Ectodermal cell (in vitro differentiated cells): ENCODE measurements at regions not wholly inside any gene's neighbourhood (a gene's known extent, or its start where the extent isn't known, plus 50 kb on each side); places are given as distances from the start of the nearest gene placed in this dataset.

ENCODE experiments used
- H3K27ac ChIP-seq: 2 replicates; pipeline ENCODE4 v1.7.0; 2013; ENCODE audit warnings: mild to moderate bottlenecking, low read depth, low read length; ENCODE audit not compliant: insufficient read depth, poor library complexity, severe bottlenecking
- H3K27me3 ChIP-seq: 2 replicates; pipeline ENCODE4 v1.7.0; 2013; ENCODE audit warnings: mild to moderate bottlenecking, low read length; ENCODE audit not compliant: insufficient read depth, control insufficient read depth, poor library complexity, severe bottlenecking
- H3K36me3 ChIP-seq: one replicate; pipeline ENCODE4 v1.7.0; 2013; ENCODE audit warnings: low read length; ENCODE audit not compliant: control insufficient read depth, insufficient read depth
- H3K4me1 ChIP-seq: one replicate; pipeline ENCODE4 v1.7.0; 2013; ENCODE audit warnings: low read length; ENCODE audit not compliant: control insufficient read depth, insufficient read depth
- H3K4me3 ChIP-seq: 2 replicates; pipeline ENCODE4 v1.7.0; 2013; ENCODE audit warnings: low read depth, low read length, control low read depth; ENCODE audit not compliant: insufficient read depth
- H3K9me3 ChIP-seq: 2 replicates; pipeline ENCODE4 v1.7.0; 2013; ENCODE audit warnings: mild to moderate bottlenecking, low read length, moderate library complexity; ENCODE audit not compliant: control insufficient read depth
- WGBS, 2 experiments: methylation state at CpG; one replicate each; pipeline ENCODE4 v1.1.7; 2013; ENCODE audit warnings: missing lambda C conversion rate in 2 of 2; 5-methylcytosine and 5-hydroxymethylcytosine counted together

DNA sequence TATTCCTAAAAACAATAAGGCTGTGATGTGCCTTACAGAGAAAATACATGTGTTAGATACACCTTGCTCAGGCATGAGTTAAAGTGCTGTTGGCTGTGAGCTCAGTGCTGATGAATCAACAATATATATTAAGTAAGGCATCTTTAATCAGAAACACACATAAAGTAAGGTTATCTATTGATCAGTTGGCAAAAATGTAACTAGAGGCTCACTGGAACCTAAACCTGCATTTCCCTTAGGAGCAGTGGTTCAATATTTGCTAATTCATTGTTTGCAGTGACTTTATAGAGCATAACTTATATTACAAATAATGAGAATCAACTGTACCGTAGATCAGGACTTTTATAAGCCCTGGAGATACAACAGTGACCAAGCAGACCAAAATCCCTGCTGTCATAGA is 77.0 kb upstream of the CYP1B1 start:
- Histone ChIP-seq H3K4me3 (no peak overlapping the region), H3K36me3 (no peaks in the 10 kb centered on the region), H3K27ac (no peak overlapping the region), H3K27me3 (no peaks in the 10 kb centered on the region), H3K9me3 (no peaks in the 10 kb centered on the region), H3K4me1 (no peaks in the 10 kb centered on the region)
- 100% methylated on average over 1 of the region's 1 CpG; no CpG with 5 or more reads in 1 of the 2 experiments for WGBS, 2 experiments

DNA sequence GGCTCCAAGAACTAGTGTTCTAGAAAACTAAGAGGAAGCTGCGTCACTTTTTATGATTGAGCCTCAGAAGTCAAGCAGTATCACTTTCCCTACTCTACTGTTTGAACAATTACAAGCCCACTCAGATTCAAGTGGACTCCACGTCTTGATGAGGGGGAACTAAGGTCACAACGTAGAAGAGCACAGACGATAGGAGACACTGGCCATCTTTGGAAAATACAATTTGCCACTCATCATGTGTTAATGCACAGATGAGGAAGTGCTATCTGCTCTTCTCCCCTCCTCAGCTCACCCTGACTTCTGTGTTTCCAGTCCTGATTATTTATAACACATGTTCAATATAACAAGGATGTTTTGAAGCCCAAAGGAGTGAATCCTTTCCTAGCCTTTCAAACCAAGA is 76.1 kb upstream of the CYP1B1 start:
- no peaks in the 10 kb centered on the region for H3K9me3 ChIP-seq
- H3K27ac ChIP-seq, result no peak overlapping the region
- no peaks in the 10 kb centered on the region for H3K36me3 ChIP-seq
- no peaks in the 10 kb centered on the region for H3K4me1 ChIP-seq
- WGBS, 2 experiments, result 93 to 95% methylated on average over 4 of the region's 4 CpGs
- H3K4me3 ChIP-seq, result no peak overlapping the region
- no peaks in the 10 kb centered on the region for H3K27me3 ChIP-seq

DNA sequence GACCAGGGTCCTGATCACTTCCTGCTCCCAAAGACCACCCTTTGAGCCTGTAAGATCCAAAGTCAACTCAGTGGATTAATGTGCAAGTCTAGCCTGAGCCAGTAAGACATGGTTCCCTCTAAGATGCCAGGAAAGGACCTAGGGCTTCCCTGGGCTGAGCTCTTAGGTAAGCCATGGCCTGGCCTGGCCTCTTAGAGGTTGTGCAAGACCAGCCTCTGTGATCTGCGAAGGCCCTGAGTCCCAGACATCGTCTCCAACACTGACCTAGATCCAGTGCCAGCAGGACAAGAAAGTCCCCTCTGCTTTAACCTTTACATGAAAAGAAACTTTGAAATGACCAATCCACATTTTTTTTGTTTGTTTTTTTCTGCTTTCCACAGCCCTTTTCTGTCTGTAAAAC is 73.6 kb upstream of the CYP1B1 start:
- no peaks in the 10 kb centered on the region for H3K4me1 ChIP-seq
- WGBS, 2 experiments, result 89 to 92% methylated on average over 2 of the region's 2 CpGs
- H3K4me3 ChIP-seq, result no peak overlapping the region
- no peaks in the 10 kb centered on the region for H3K36me3 ChIP-seq
- no peak overlapping the region for H3K27ac ChIP-seq
- no peaks in the 10 kb centered on the region for H3K27me3 ChIP-seq
- no peaks in the 10 kb centered on the region for H3K9me3 ChIP-seq

DNA sequence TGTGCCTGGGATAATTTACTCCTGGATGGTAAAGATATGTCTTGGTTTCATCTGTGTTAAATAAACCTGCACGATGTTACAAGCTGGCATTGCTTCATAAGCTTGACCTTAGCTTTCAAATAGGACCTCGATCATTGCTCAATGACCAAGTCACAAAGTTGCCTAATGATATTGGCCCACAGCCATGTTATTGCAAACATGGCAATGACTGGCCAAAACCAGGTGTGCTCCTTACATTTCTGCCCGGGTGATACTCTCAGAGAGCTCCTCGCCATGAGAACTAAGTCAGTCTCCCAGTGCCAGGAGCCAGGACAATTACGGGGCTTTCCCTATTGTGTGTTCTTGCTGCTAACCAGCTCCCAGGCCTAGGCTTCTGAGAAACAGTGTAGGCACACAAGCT is 72.5 kb upstream of the CYP1B1 start:
- 83 to 86% methylated on average over 5 of the region's 5 CpGs for WGBS, 2 experiments
- Histone ChIP-seq H3K4me1 (no peaks in the 10 kb centered on the region), H3K36me3 (no peaks in the 10 kb centered on the region), H3K27me3 (no peaks in the 10 kb centered on the region), H3K4me3 (no peak overlapping the region), H3K9me3 (no peaks in the 10 kb centered on the region), H3K27ac (no peak overlapping the region)

DNA sequence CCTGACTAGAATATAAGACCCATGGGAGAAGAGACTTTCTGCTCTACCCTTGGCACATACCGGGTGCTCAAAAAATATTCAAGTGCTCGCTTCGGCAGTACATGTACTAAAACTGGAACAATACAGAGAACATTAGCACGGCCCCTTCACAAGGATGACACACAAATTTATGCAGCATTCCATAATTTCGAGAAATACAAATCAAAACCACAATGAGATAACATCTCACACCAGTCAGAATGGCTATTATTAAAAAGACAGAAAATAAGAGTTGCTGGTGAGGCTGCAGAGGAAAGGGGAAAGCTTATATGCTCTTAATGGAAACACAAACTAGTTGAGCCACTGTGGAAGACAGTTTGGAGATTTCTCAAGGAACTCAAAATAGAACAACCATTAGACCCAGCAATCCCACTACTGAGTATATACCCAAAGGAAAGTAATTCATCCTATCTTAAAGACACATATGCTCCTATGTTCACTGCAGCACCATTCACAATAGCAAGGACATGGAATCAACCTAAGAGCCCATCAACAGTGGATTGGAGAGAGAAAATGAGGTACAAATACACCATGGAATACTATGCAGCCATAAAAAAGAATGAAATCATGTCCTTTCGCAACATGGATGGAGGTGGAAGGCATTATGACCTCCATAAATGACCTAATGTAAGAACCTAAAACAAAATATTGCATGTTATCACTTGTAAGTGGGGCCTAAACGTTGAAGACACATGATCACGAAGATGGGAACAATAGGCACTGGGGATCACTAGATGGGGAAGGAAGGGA is 71.6 kb upstream of the CYP1B1 start:
- no peaks in the 10 kb centered on the region for H3K36me3 ChIP-seq
- no peaks in the 10 kb centered on the region for H3K9me3 ChIP-seq
- H3K4me1 ChIP-seq, result no peaks in the 10 kb centered on the region
- H3K4me3 ChIP-seq, result no peak overlapping the region
- no peaks in the 10 kb centered on the region for H3K27me3 ChIP-seq
- WGBS, 2 experiments, result 90 to 92% methylated on average over 8 of the region's 8 CpGs
- no peak overlapping the region for H3K27ac ChIP-seq

DNA sequence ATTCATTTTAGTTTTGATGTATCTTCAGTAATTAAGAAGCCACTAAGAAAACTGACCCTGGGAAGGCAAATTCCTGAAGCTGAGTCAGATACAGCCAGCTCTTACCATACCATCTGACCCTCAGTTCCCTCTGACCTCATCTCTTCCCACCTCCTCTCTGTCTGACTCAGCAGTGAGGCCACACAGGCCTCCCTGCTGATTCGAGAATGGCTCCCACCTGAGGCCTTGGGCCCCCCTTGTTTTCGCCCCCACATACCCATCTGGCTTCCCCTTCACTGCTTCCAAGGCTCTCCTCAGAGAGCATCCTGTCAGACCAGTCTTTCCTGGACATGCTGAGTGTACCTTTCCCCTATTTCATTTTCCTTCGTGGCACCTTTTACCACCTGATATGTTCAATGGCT is 71.0 kb upstream of the CYP1B1 start:
- no peak overlapping the region for H3K27ac ChIP-seq
- no peaks in the 10 kb centered on the region for H3K27me3 ChIP-seq
- H3K36me3 ChIP-seq, result no peaks in the 10 kb centered on the region
- no peaks in the 10 kb centered on the region for H3K9me3 ChIP-seq
- H3K4me3 ChIP-seq, result no peak overlapping the region
- WGBS, 2 experiments, result 55 to 64% methylated on average over 3 of the region's 3 CpGs
- H3K4me1 ChIP-seq, result no peaks in the 10 kb centered on the region

DNA sequence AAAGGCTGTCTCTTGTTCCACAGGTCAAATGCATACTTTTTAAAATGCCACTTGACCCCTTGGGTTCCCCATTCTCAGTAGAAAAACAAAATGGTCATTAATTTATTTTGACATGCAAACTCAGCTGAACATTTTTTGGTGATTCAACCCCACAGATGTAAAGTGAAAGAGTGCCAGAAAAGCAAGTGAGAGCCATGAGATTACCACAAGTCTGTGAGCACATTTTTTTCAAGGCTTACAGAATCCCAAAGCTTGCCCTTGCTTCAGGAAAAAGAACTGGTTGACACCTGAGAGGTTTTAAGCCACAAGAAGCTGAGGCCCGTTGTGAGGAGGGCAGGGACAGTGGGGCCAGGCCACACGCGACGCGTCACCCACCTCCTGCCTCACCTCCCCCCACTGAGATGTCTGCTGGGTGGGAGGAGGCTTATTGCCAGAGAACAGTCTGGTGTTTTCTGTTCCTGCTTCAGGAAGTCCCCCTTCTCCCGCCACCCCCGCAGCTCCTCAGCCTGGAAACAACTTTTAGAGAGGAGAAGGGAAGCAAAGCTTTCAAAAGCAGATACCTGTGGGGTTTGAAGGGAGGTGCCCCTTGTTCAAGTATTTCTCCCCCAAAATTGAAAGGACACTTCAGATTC is 70.4 kb upstream of the CYP1B1 start:
- H3K4me1 ChIP-seq, result no peaks in the 10 kb centered on the region
- peak overlapping the region; percentile 18 for H3K27ac ChIP-seq
- no peaks in the 10 kb centered on the region for H3K9me3 ChIP-seq
- H3K4me3 ChIP-seq, result no peak overlapping the region
- H3K27me3 ChIP-seq, result no peaks in the 10 kb centered on the region
- WGBS, 2 experiments, result 58 to 65% methylated on average over 7 of the region's 7 CpGs
- no peaks in the 10 kb centered on the region for H3K36me3 ChIP-seq

DNA sequence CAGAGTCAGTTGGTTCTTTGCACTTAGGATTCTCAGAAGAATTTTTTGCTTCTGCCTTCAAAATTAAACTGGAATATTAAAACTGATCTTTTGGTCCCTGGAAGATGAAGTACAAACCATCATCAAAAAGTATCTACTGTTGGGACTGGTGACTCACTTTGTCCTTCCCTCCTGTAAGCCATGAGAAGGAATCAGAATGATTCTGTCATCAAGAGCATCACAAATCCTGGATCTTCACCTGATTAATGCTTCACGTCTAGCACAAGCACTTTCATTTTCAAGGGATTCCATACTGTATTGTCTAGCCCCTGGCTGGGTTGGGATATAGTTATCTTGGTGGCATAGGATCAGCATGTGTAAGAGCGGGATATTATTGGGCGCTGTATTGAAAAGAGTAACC is 69.3 kb upstream of the CYP1B1 start:
- no peak overlapping the region for H3K27ac ChIP-seq
- WGBS, 2 experiments, result 89 to 97% methylated on average over 3 of the region's 3 CpGs
- H3K27me3 ChIP-seq, result no peaks in the 10 kb centered on the region
- H3K4me3 ChIP-seq, result no peak overlapping the region
- no peaks in the 10 kb centered on the region for H3K9me3 ChIP-seq
- H3K36me3 ChIP-seq, result no peaks in the 10 kb centered on the region
- no peaks in the 10 kb centered on the region for H3K4me1 ChIP-seq

DNA sequence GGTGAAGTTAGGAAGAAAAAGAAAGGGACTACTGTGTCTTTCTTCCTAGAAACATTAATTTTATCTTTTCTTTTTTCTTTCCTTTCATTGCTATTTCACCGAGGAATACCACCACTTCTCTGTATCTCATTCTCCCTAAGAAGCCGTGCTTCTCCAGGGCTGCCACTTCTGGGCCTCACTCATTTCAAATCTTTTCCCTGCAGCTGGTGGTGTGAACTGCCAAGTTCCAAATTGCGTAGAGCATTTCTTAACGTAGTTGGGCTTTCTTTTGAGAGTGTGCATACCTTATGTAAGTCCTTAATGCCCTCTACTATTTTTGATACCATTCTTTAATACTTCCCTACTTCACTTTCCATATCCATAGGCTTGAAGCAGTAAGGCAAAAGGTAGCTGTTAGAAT is 66.7 kb upstream of the CYP1B1 start:
- no peak overlapping the region for H3K27ac ChIP-seq
- no peaks in the 10 kb centered on the region for H3K4me1 ChIP-seq
- H3K27me3 ChIP-seq, result no peaks in the 10 kb centered on the region
- H3K4me3 ChIP-seq, result no peak overlapping the region
- H3K36me3 ChIP-seq, result no peaks in the 10 kb centered on the region
- WGBS, 2 experiments, result 93 to 100% methylated on average over 4 of the region's 4 CpGs
- H3K9me3 ChIP-seq, result no peaks in the 10 kb centered on the region

DNA sequence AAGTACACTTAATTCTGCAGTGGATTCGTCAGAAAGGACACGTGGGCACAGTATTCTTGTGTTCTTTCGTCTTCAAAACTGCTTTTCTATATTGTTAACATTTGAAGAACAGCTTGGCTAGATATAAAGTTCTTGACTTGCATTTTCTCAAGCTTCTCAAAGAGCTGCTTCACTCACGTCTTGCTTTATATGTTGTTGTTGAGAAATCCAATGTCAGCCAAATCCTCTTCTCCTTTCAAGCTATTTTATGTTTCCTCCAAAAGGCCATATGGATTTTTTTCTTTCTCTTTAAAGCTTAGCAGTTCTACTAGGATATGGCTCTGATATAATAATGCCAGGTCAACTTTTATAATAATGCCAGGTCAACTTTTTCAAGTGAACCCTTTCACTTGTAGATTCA is 65.5 kb upstream of the CYP1B1 start:
- 91 to 92% methylated on average over 3 to 4 of the region's 4 CpGs for WGBS, 2 experiments
- H3K4me1 ChIP-seq, result no peaks in the 10 kb centered on the region
- no peaks in the 10 kb centered on the region for H3K36me3 ChIP-seq
- no peaks in the 10 kb centered on the region for H3K9me3 ChIP-seq
- H3K27me3 ChIP-seq, result no peaks in the 10 kb centered on the region
- H3K4me3 ChIP-seq, result no peak overlapping the region
- no peak overlapping the region for H3K27ac ChIP-seq
